ENCODE measurements at regions not wholly inside any gene's neighbourhood (a gene's known extent, or its start where the extent isn't known, plus 50 kb on each side); places are given as distances from the start of the nearest gene placed in this dataset.

DNA sequence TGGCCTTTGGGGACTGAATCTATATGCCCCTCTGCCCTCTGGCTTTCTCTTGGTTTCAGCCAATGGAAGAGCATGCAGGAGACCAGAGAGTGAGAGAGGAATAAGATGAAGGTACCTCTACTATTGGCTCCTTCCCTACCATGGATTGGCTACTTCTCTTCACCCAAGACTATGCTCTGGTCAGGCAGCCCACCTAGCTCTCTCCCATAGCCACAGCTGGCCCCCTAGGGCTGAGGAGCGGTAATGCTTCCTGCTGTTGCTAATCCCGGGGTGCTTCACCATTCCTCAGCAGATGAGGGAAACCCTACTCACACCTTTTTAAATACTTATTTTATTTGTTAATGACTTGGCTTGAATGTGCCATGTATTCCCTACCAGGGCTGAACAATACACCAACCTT, 142.4 kb downstream of the MREG start:
- no peak overlapping the region for H3K4me3 ChIP-seq (ENCODE audit: low read depth in 1 of 3, low read length in 3 of 3)
- H3K4me1 ChIP-seq (ENCODE audit: control insufficient read depth in 4 of 4, insufficient read depth in 4 of 4, low read length in 3 of 4): no peaks in the 10 kb centered on the region
- no peak for DNase-seq (ENCODE audit: low spot score)
- WGBS: 91% methylated on average over 2 of the region's 2 CpGs
- H3K27ac ChIP-seq (ENCODE audit: low read depth in 1 of 2, low read length in 2 of 2): no peak overlapping the region
- no peaks in the 10 kb centered on the region for H3K27me3 ChIP-seq (ENCODE audit: control insufficient read depth in 4 of 4, insufficient read depth in 4 of 4, low read length in 3 of 4)
- H3K9ac ChIP-seq (ENCODE audit: low read depth in 1 of 2, low read length in 2 of 2): no peak overlapping the region
- TF ChIP-seq REST (IDR thresholded peaks at IDR 0.05) (no peak), NR2F2 (IDR thresholded peaks at IDR 0.05) (no peak), CTCF (IDR thresholded peaks at IDR 0.05; ENCODE audit: low read depth, low read length, missing input control) (no peak)
- H3K36me3 ChIP-seq (ENCODE audit: control insufficient read depth in 4 of 4, insufficient read depth in 3 of 4, low read depth in 1 of 4, low read length in 3 of 4): no peaks in the 10 kb centered on the region
- H3K9me3 ChIP-seq (ENCODE audit: control insufficient read depth in 4 of 4, low read length in 3 of 4): no peaks in the 10 kb centered on the region

DNA sequence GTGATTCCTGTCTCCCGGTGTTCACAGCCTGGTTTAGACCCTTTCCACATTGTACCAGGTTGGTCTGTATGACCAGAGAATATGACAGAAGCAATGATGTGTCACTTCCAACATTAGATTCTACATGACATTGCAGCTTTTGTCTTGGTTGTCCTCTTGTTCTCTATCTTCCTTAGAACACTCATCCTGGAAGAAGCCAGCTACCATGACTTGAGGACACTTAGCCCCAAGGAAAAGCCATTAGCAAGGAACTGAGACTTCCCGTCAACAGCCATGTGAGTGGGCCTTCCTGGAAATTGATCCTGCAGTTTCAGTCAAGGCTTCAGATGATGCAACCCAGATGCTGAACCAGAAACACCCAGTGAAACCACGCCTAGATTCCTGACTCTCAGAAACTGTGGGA, 143.3 kb downstream of the MREG start:
- H3K9ac ChIP-seq (ENCODE audit: low read depth in 1 of 2, low read length in 2 of 2): no peak overlapping the region
- H3K27me3 ChIP-seq (ENCODE audit: control insufficient read depth in 4 of 4, insufficient read depth in 4 of 4, low read length in 3 of 4): no peaks in the 10 kb centered on the region
- H3K4me3 ChIP-seq (ENCODE audit: low read depth in 1 of 3, low read length in 3 of 3): no peak overlapping the region
- H3K4me1 ChIP-seq (ENCODE audit: control insufficient read depth in 4 of 4, insufficient read depth in 4 of 4, low read length in 3 of 4): no peaks in the 10 kb centered on the region
- H3K36me3 ChIP-seq (ENCODE audit: control insufficient read depth in 4 of 4, insufficient read depth in 3 of 4, low read depth in 1 of 4, low read length in 3 of 4): no peaks in the 10 kb centered on the region
- 87% methylated on average over 3 of the region's 3 CpGs for WGBS
- no peaks in the 10 kb centered on the region for H3K9me3 ChIP-seq (ENCODE audit: control insufficient read depth in 4 of 4, low read length in 3 of 4)
- TF ChIP-seq, protein P1, sequence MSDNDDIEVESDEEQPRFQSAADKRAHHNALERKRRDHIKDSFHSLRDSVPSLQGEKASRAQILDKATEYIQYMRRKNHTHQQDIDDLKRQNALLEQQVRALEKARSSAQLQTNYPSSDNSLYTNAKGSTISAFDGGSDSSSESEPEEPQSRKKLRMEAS (IDR thresholded peaks at IDR 0.05): no peak
- no peak for TF ChIP-seq HNF4G (IDR thresholded peaks at IDR 0.05)
- TF ChIP-seq FOXA2 (IDR thresholded peaks at IDR 0.05): no peak
- no peak for TF ChIP-seq NR2F2 (IDR thresholded peaks at IDR 0.05)
- TF ChIP-seq, protein P2, sequence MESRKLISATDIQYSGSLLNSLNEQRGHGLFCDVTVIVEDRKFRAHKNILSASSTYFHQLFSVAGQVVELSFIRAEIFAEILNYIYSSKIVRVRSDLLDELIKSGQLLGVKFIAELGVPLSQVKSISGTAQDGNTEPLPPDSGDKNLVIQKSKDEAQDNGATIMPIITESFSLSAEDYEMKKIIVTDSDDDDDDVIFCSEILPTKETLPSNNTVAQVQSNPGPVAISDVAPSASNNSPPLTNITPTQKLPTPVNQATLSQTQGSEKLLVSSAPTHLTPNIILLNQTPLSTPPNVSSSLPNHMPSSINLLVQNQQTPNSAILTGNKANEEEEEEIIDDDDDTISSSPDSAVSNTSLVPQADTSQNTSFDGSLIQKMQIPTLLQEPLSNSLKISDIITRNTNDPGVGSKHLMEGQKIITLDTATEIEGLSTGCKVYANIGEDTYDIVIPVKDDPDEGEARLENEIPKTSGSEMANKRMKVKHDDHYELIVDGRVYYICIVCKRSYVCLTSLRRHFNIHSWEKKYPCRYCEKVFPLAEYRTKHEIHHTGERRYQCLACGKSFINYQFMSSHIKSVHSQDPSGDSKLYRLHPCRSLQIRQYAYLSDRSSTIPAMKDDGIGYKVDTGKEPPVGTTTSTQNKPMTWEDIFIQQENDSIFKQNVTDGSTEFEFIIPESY (IDR thresholded peaks at IDR 0.05): no peak
- no peak for TF ChIP-seq HNF4A (conservative IDR thresholded peaks at IDR 0.05)
- TF ChIP-seq FOXA1 (IDR thresholded peaks at IDR 0.05): no peak
- no peak for TF ChIP-seq CTCF (IDR thresholded peaks at IDR 0.05; ENCODE audit: low read depth, low read length, missing input control)
- TF ChIP-seq YY1 (IDR thresholded peaks at IDR 0.05): no peak
- no peak for TF ChIP-seq SP1 (IDR thresholded peaks at IDR 0.05)
- TF ChIP-seq JUND (IDR thresholded peaks at IDR 0.05): no peak
- no peak for TF ChIP-seq EGR1 (IDR thresholded peaks at IDR 0.05; ENCODE audit: low read depth in 2 of 2)
- TF ChIP-seq TAF1 (conservative IDR thresholded peaks at IDR 0.05): no peak
- TF ChIP-seq REST (IDR thresholded peaks at IDR 0.05): no peak
- no peak for TF ChIP-seq RAD21 (IDR thresholded peaks at IDR 0.05)
- no peak overlapping the region for H3K27ac ChIP-seq (ENCODE audit: low read depth in 1 of 2, low read length in 2 of 2)
- no peak for DNase-seq (ENCODE audit: low spot score)

Data from liver (tissue), 8 donors.